ENCODE measurements at regions not wholly inside any gene's neighbourhood (a gene's known extent, or its start where the extent isn't known, plus 50 kb on each side); places are given as distances from the start of the nearest gene placed in this dataset.

DNA sequence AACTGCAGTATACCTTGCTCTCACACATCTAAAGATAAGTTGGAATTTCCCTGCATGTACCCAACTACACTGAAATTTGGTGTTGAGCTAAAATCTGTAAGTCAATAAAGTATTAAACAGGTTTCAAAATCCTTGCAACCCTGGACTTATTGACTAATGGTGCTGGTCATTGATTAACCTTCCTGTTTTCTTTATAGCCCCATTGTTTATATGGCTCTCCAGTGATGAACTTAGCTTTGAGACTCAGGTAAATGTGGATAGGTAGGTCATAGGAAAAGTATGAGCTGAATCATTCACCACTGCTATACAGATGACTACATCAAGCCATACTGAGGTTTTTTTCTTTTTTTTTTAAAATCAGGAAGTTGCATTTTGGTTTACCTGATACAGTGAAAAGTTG is 132.7 kb downstream of the FAT3 start:
- no peak for TF ChIP-seq CTCF (conservative IDR thresholded peaks at IDR 0.05 in 1 of 2, IDR thresholded peaks at IDR 0.05 in 1 of 2; ENCODE audit: extremely low read depth in 1 of 2, insufficient read depth in 1 of 2, low read depth in 1 of 2, low read length in 2 of 2)
- no peak for TF ChIP-seq EZH2 (IDR thresholded peaks at IDR 0.05; ENCODE audit: borderline replicate concordance, low read length)
